SK-N-SH (cell line): ENCODE measurements at regions not wholly inside any gene's neighbourhood (a gene's known extent, or its start where the extent isn't known, plus 50 kb on each side); places are given as distances from the start of the nearest gene placed in this dataset.

ENCODE experiments used
- CTCF ChIA-PET: fragments of 300-600, 350-600 bp; formaldehyde crosslinking; extraction: SDS; loops from one replicate; lab custom pipeline; 2021; lab: Yijun Ruan, JAX
- POLR2A ChIA-PET: fragments of 350-600 bp; sonication (Branson Sonifier 250); formaldehyde crosslinking; extraction: SDS; loops from one replicate; lab custom pipeline; 2020; ENCODE audit warnings: antibody characterized with exemption, inconsistent platforms; lab: Yijun Ruan, JAX
- DNase-seq: peaks from one replicate; pipeline ENCODE4 v3.0.0; 2012
- H2AFZ ChIP-seq: fragments of 200-600 bp; sonication (generic); 2 replicates; pipeline ENCODE4 v1.8.1; 2016; ENCODE audit warnings: antibody characterized with exemption, mild to moderate bottlenecking, low read depth
- H3F3A ChIP-seq: fragments of 200-600 bp; sonication (generic); replicated peaks from 2 replicates; pipeline ENCODE3; 2016; ENCODE audit warnings: antibody characterized with exemption, mild to moderate bottlenecking; ENCODE audit not compliant: insufficient read depth
- H3K27ac ChIP-seq, 2 experiments: fragments of 200-500 bp in 1 of 2; fragments of 200-600 bp in 1 of 2; sonication (Bioruptor generic) in 1 of 2; sonication (generic), shearing (Covaris generic) in 1 of 2; 2 replicates each; pipeline versions ENCODE4 v1.5.1 to v1.6.1; 2014 to 2016; ENCODE audit warnings: low read depth in 2 of 2, inconsistent platforms in 1 of 2, low read length in 1 of 2, mild to moderate bottlenecking in 1 of 2, mixed read lengths in 1 of 2
- H3K27me3 ChIP-seq: fragments of 200-600 bp; sonication (generic), shearing (Covaris generic); 2 replicates; pipeline ENCODE4 v1.6.1; 2016; ENCODE audit warnings: mixed run types; ENCODE audit not compliant: insufficient read depth
- H3K36me3 ChIP-seq, 2 experiments: fragments of 200-500 bp in 1 of 2; fragments of 200-600 bp in 1 of 2; sonication (Bioruptor generic) in 1 of 2; sonication (generic) in 1 of 2; replicated peaks in 1 of 2; 2 replicates each; pipeline versions ENCODE3 to v1.5.1; 2014 to 2016; ENCODE audit warnings: low read length in 1 of 2, mild to moderate bottlenecking in 1 of 2; ENCODE audit not compliant: insufficient read depth in 2 of 2, control insufficient read depth in 1 of 2
- H3K4me1 ChIP-seq, 2 experiments: fragments of 200-500 bp in 1 of 2; fragments of 200-600 bp in 1 of 2; sonication (Bioruptor generic) in 1 of 2; sonication (generic), shearing (Covaris generic) in 1 of 2; 2 replicates each; pipeline versions ENCODE4 v1.5.1 to v1.6.1; 2014 to 2016; ENCODE audit warnings: low read depth in 1 of 2, low read length in 1 of 2, mixed run types in 1 of 2; ENCODE audit not compliant: insufficient read depth in 2 of 2, control insufficient read depth in 1 of 2
- H3K4me2 ChIP-seq: fragments of 200-600 bp; sonication (generic), shearing (Covaris generic); 2 replicates; pipeline ENCODE4 v1.6.1; 2017; ENCODE audit warnings: mixed run types
- H3K4me3 ChIP-seq, 2 experiments: fragments of 200-500 bp in 1 of 2; fragments of 200-600 bp in 1 of 2; sonication (Bioruptor generic) in 1 of 2; sonication (generic), shearing (Covaris generic) in 1 of 2; 2 replicates each; pipeline versions ENCODE4 v1.5.1 to v1.8.1; 2014 to 2016; ENCODE audit warnings: low read depth in 2 of 2, inconsistent platforms in 1 of 2, low read length in 1 of 2, mild to moderate bottlenecking in 1 of 2, mixed read lengths in 1 of 2, moderate library complexity in 1 of 2
- H3K79me2 ChIP-seq: fragments of 200-600 bp; sonication (generic); 2 replicates; pipeline ENCODE4 v1.8.1; 2017; ENCODE audit warnings: mild to moderate bottlenecking; ENCODE audit not compliant: insufficient read depth
- H3K9ac ChIP-seq: fragments of 200-600 bp; sonication (generic); 2 replicates; pipeline ENCODE4 v1.6.1; 2017; ENCODE audit warnings: mixed run types
- H3K9me2 ChIP-seq: fragments of 200-600 bp; sonication (generic); 2 replicates; pipeline ENCODE4 v1.6.1; 2017; ENCODE audit warnings: mixed run types
- H3K9me3 ChIP-seq: fragments of 200-600 bp; sonication (generic); 2 replicates; pipeline ENCODE4 v1.6.1; 2017; ENCODE audit warnings: mixed run types, mild to moderate bottlenecking, moderate library complexity
- H4K20me1 ChIP-seq: fragments of 200-600 bp; sonication (generic); 2 replicates; pipeline ENCODE4 v1.6.1; 2017; ENCODE audit warnings: mild to moderate bottlenecking, mixed run types; ENCODE audit not compliant: insufficient read depth
- EZH2phosphoT487 ChIP-seq: fragments of 200-600 bp; sonication (generic); IDR thresholded peaks from 2 replicates; pipeline ENCODE4 v1.6.1; 2017; ENCODE audit warnings: low read depth, mixed run types, mild to moderate bottlenecking, antibody characterized with exemption, moderate library complexity, borderline replicate concordance
- FOSL2 ChIP-seq: IDR thresholded peaks from 2 replicates; pipeline ENCODE4 v1.4.0; 2012; ENCODE audit warnings: low read depth, mild to moderate bottlenecking, moderate library complexity, borderline replicate concordance
- FOXJ3 ChIP-seq: sonication (generic); formaldehyde crosslinking; IDR thresholded peaks from 2 replicates; pipeline ENCODE4 v1.5.1; 2020; ENCODE audit warnings: mild to moderate bottlenecking, missing genetic modification reagents
- FOXM1 ChIP-seq: IDR thresholded peaks from 2 replicates; pipeline ENCODE4 v1.4.0; 2012; ENCODE audit warnings: low read depth, mild to moderate bottlenecking
- GABPA ChIP-seq: IDR thresholded peaks from 2 replicates; pipeline ENCODE4 v1.4.0; 2012; ENCODE audit warnings: low read depth, mild to moderate bottlenecking
- NFIC ChIP-seq: IDR thresholded peaks from 2 replicates; pipeline ENCODE4 v1.4.0; 2012; ENCODE audit warnings: borderline replicate concordance
- NRF1 ChIP-seq: IDR thresholded peaks from 2 replicates; pipeline ENCODE4 v1.6.1; 2012; ENCODE audit warnings: low read depth, mild to moderate bottlenecking, low read length
- RCOR1 ChIP-seq: fragments of 150-350 bp; IDR thresholded peaks from 2 replicates; pipeline ENCODE4 v1.6.1; 2017; ENCODE audit warnings: antibody characterized with exemption, low read length
- SMC3 ChIP-seq: IDR thresholded peaks from 2 replicates; pipeline ENCODE4 v1.6.1; 2012; ENCODE audit warnings: low read depth, low read length, improper control_type of control experiment
- whole genome bisulfite sequencing: methylation state at CpG from one replicate; pipeline ENCODE4 v1.1.6; 2017; ENCODE audit warnings: low lambda C conversion rate; 5-methylcytosine and 5-hydroxymethylcytosine counted together
- TF ChIP-seq, protein P1 (sequence below): fragments of 200-600 bp; sonication (generic); IDR thresholded peaks from 2 replicates; pipeline ENCODE4 v1.6.1; 2017; ENCODE audit warnings: antibody characterized with exemption, mild to moderate bottlenecking, moderate library complexity
- TF ChIP-seq, protein P2 (sequence below): IDR thresholded peaks from 2 replicates; pipeline ENCODE4 v1.6.1; 2012; ENCODE audit warnings: mild to moderate bottlenecking, low read depth, low read length, moderate library complexity
- TF ChIP-seq, protein P3 (sequence below): IDR thresholded peaks from 2 replicates; pipeline ENCODE4 v1.4.0; 2012; ENCODE audit warnings: low read depth
- TF ChIP-seq, protein P4 (sequence below): fragments of 150-350 bp; IDR thresholded peaks from 2 replicates; pipeline ENCODE4 v1.6.1; 2017; ENCODE audit warnings: antibody characterized with exemption, low read length, low read depth, borderline replicate concordance

DNA sequence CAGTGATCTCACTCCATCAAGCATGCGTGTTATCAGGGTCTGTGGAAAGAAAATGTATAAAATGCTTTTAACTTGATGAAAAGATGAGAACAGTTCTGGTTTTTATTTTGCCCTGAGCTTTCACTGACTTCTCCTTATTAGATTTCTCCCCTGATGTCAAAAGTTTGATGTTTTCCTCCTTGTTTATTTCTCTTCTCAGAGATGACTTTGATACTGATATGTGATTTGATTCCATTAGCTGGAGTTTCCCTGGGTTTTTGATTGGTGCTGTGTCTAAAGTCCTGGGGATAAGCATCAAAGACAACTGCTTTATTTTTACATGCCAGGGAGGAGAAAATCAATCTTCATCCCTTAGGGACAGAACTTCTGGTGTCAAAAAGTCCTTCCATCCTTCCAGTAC lies 510.0 kb downstream of the KCTD16 start (continued):
- TF ChIP-seq, protein P1, sequence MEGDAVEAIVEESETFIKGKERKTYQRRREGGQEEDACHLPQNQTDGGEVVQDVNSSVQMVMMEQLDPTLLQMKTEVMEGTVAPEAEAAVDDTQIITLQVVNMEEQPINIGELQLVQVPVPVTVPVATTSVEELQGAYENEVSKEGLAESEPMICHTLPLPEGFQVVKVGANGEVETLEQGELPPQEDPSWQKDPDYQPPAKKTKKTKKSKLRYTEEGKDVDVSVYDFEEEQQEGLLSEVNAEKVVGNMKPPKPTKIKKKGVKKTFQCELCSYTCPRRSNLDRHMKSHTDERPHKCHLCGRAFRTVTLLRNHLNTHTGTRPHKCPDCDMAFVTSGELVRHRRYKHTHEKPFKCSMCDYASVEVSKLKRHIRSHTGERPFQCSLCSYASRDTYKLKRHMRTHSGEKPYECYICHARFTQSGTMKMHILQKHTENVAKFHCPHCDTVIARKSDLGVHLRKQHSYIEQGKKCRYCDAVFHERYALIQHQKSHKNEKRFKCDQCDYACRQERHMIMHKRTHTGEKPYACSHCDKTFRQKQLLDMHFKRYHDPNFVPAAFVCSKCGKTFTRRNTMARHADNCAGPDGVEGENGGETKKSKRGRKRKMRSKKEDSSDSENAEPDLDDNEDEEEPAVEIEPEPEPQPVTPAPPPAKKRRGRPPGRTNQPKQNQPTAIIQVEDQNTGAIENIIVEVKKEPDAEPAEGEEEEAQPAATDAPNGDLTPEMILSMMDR: no peak
- TF ChIP-seq, protein P2, sequence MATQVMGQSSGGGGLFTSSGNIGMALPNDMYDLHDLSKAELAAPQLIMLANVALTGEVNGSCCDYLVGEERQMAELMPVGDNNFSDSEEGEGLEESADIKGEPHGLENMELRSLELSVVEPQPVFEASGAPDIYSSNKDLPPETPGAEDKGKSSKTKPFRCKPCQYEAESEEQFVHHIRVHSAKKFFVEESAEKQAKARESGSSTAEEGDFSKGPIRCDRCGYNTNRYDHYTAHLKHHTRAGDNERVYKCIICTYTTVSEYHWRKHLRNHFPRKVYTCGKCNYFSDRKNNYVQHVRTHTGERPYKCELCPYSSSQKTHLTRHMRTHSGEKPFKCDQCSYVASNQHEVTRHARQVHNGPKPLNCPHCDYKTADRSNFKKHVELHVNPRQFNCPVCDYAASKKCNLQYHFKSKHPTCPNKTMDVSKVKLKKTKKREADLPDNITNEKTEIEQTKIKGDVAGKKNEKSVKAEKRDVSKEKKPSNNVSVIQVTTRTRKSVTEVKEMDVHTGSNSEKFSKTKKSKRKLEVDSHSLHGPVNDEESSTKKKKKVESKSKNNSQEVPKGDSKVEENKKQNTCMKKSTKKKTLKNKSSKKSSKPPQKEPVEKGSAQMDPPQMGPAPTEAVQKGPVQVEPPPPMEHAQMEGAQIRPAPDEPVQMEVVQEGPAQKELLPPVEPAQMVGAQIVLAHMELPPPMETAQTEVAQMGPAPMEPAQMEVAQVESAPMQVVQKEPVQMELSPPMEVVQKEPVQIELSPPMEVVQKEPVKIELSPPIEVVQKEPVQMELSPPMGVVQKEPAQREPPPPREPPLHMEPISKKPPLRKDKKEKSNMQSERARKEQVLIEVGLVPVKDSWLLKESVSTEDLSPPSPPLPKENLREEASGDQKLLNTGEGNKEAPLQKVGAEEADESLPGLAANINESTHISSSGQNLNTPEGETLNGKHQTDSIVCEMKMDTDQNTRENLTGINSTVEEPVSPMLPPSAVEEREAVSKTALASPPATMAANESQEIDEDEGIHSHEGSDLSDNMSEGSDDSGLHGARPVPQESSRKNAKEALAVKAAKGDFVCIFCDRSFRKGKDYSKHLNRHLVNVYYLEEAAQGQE: no peak
- TF ChIP-seq GABPA: no peak
- no peak for TF ChIP-seq NRF1
- TF ChIP-seq, all 33 proteins: peak for 0

DNA sequence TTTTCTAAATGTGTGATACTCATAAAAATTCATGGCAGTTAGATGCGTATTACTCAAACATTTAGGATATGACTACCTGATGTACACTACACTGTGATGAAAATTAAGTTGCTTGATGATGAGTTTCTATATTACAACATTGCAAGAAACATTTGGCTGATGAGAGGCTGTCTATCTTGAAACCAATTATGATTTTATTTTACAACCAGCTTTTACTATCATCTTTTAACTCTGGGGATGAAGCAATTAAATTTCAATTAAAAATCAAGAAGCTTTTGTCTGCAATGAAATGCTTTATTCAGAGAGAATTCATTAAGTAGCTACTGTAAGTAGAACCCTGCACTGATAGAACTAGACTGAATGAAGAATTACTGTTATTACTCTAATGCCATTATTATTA lies 500.4 kb downstream of the KCTD16 start:
- Histone ChIP-seq H3K27ac (no peak overlapping the region), H3F3A (no peaks in the 10 kb centered on the region), H3K79me2 (no peaks in the 10 kb centered on the region; the same call in 1 of the 2 replicates), H3K4me3 (no peak overlapping the region), H2AFZ (no peak overlapping the region), H3K9ac (no peak overlapping the region), H3K36me3 (no peaks in the 10 kb centered on the region), H3K4me2 (no peak overlapping the region), H3K9me3 (no peaks in the 10 kb centered on the region), H3K4me1 (no peaks in the 10 kb centered on the region), H3K27me3 (no peaks in the 10 kb centered on the region), H3K9me2 (no peaks in the 10 kb centered on the region), H4K20me1 (no peaks in the 10 kb centered on the region)
- POLR2A ChIA-PET: no interaction called here
- CTCF ChIA-PET: no interaction called here
- DNase-seq: no peak
- 55% methylated on average over 1 of the region's 1 CpG for WGBS
- TF ChIP-seq RCOR1 (no peak), FOSL2 (no peak), FOXJ3 (CRISPR knock-in tag) (no peak), EZH2phosphoT487 (no peak)
- TF ChIP-seq, all 33 proteins: peak for 0

DNA sequence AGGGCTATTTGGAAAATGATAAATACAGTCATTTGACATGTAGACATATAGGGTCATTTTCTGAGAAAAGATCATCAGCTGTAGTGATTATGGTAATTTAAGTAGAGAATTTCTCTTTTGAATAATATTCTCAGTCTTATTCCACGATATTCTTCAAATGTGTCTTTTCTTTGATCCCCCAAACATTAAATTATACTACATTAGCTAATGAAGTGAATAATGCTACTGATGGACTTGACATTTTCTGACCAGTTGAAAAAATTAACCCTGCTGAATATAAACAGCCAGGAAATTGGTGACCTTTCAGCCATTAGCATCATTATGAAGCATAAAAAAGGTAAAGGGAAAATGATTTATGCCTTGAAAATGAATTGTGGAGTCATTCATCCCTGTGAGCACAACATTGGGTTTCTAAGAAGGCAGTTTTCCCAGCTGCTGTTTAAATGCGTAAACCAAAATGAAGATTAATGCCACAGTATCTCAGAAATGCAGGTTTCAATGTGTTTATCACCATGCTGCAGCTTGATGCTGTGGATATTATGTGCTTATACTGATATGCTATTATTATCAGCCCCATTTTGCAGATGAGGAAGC lies 489.1 kb downstream of the KCTD16 start:
- WGBS: 21% methylated on average over 2 of the region's 2 CpGs
- Histone ChIP-seq H3K79me2 (no peaks in the 10 kb centered on the region), H3K36me3 (no peaks in the 10 kb centered on the region), H3F3A (no peaks in the 10 kb centered on the region), H3K27me3 (no peaks in the 10 kb centered on the region), H3K9me2 (no peaks in the 10 kb centered on the region), H3K4me2 (no peak overlapping the region), H4K20me1 (no peaks in the 10 kb centered on the region), H3K4me3 (no peak overlapping the region), H3K27ac (no peak overlapping the region), H3K4me1 (no peaks in the 10 kb centered on the region), H2AFZ (no peak overlapping the region), H3K9ac (no peak overlapping the region; the same call in 1 of the 2 replicates), H3K9me3 (no peaks in the 10 kb centered on the region)
- TF ChIP-seq, protein P3, sequence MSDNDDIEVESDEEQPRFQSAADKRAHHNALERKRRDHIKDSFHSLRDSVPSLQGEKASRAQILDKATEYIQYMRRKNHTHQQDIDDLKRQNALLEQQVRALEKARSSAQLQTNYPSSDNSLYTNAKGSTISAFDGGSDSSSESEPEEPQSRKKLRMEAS: no peak
- no peak for TF ChIP-seq NRF1
- no peak for TF ChIP-seq FOXM1
- TF ChIP-seq, protein P4, sequence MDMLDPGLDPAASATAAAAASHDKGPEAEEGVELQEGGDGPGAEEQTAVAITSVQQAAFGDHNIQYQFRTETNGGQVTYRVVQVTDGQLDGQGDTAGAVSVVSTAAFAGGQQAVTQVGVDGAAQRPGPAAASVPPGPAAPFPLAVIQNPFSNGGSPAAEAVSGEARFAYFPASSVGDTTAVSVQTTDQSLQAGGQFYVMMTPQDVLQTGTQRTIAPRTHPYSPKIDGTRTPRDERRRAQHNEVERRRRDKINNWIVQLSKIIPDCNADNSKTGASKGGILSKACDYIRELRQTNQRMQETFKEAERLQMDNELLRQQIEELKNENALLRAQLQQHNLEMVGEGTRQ: no peak
- TF ChIP-seq SMC3: no peak
- TF ChIP-seq NFIC: no peak
- ChIA-PET POLR2A (no interaction called here), CTCF (no interaction called here)
- DNase-seq: no peak
